ENCODE measurements at regions not wholly inside any gene's neighbourhood (a gene's known extent, or its start where the extent isn't known, plus 50 kb on each side); places are given as distances from the start of the nearest gene placed in this dataset.

GRCh38 chr13:59513686-59514085 is 650.0 kb downstream of the DIAPH3 start:
- no peak overlapping the region for H3K9ac ChIP-seq (ENCODE audit: low read depth, low read length)
- H3K9me3 ChIP-seq (ENCODE audit: insufficient read depth, low read depth, low read length), result no peaks in the 10 kb centered on the region
- H3K4me1 ChIP-seq (ENCODE audit: insufficient read depth, low read length), result no peaks in the 10 kb centered on the region
- no peaks in the 10 kb centered on the region for H3K27me3 ChIP-seq (ENCODE audit: insufficient read depth, low read length)
- H3K36me3 ChIP-seq (ENCODE audit: insufficient read depth, low read length), result no peaks in the 10 kb centered on the region
- H3K4me3 ChIP-seq (ENCODE audit: low read length), result no peak overlapping the region
- 82% methylated on average over 1 of the region's 1 CpG for WGBS
- no peak overlapping the region for H3K27ac ChIP-seq (ENCODE audit: low read depth, low read length)

GRCh38 chr13:59514316-59514715 is 649.4 kb downstream of the DIAPH3 start:
- no peaks in the 10 kb centered on the region for H3K36me3 ChIP-seq (ENCODE audit: insufficient read depth, low read length)
- H3K9ac ChIP-seq (ENCODE audit: low read depth, low read length), result no peak overlapping the region
- 99% methylated on average over 5 of the region's 5 CpGs for WGBS
- no peaks in the 10 kb centered on the region for H3K9me3 ChIP-seq (ENCODE audit: insufficient read depth, low read depth, low read length)
- H3K27ac ChIP-seq (ENCODE audit: low read depth, low read length), result no peak overlapping the region
- H3K27me3 ChIP-seq (ENCODE audit: insufficient read depth, low read length), result no peaks in the 10 kb centered on the region
- H3K4me1 ChIP-seq (ENCODE audit: insufficient read depth, low read length), result no peaks in the 10 kb centered on the region
- no peak overlapping the region for H3K4me3 ChIP-seq (ENCODE audit: low read length)

GRCh38 chr13:59519819-59520218 is 643.9 kb downstream of the DIAPH3 start:
- H3K27ac ChIP-seq (ENCODE audit: low read depth, low read length), result no peak overlapping the region
- H3K4me3 ChIP-seq (ENCODE audit: low read length), result no peak overlapping the region
- no peaks in the 10 kb centered on the region for H3K9me3 ChIP-seq (ENCODE audit: insufficient read depth, low read depth, low read length)
- H3K9ac ChIP-seq (ENCODE audit: low read depth, low read length), result no peak overlapping the region
- H3K4me1 ChIP-seq (ENCODE audit: insufficient read depth, low read length), result no peaks in the 10 kb centered on the region
- no peaks in the 10 kb centered on the region for H3K27me3 ChIP-seq (ENCODE audit: insufficient read depth, low read length)
- WGBS, result 95% methylated on average over 2 of the region's 2 CpGs
- no peaks in the 10 kb centered on the region for H3K36me3 ChIP-seq (ENCODE audit: insufficient read depth, low read length)

DNA sequence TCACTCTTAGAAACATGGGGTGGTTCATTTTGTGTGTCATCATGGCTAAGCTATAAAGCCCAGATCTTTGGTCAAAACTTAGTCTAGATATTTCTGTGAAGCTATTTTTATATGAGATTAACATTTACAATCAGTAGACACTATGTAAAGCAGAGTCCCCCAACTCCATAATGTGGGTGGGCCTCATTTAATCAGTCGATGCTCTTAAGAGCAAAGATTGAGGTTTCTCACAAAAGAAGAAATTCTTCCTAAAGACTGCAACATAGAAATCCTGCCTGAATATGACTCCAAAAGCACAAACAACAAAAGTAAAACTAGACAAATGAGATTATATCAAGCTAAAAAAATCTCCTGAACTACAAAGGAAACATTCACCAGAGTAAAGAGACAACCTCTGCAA is 642.2 kb downstream of the DIAPH3 start:
- no peaks in the 10 kb centered on the region for H3K27me3 ChIP-seq (ENCODE audit: insufficient read depth, low read length)
- no peak overlapping the region for H3K9ac ChIP-seq (ENCODE audit: low read depth, low read length)
- H3K27ac ChIP-seq (ENCODE audit: low read depth, low read length), result no peak overlapping the region
- 100% methylated on average over 1 of the region's 1 CpG for WGBS
- H3K4me1 ChIP-seq (ENCODE audit: insufficient read depth, low read length), result no peaks in the 10 kb centered on the region
- H3K9me3 ChIP-seq (ENCODE audit: insufficient read depth, low read depth, low read length), result no peaks in the 10 kb centered on the region
- no peaks in the 10 kb centered on the region for H3K36me3 ChIP-seq (ENCODE audit: insufficient read depth, low read length)
- no peak overlapping the region for H3K4me3 ChIP-seq (ENCODE audit: low read length)

- Histone ChIP-seq H3K27ac (ENCODE audit: low read depth, low read length) (no peak overlapping the region), H3K27me3 (ENCODE audit: insufficient read depth, low read length) (no peaks in the 10 kb centered on the region), H3K4me1 (ENCODE audit: insufficient read depth, low read length) (no peaks in the 10 kb centered on the region), H3K9me3 (ENCODE audit: insufficient read depth, low read depth, low read length) (no peaks in the 10 kb centered on the region), H3K4me3 (ENCODE audit: low read length) (no peak overlapping the region), H3K36me3 (ENCODE audit: insufficient read depth, low read length) (no peaks in the 10 kb centered on the region), H3K9ac (ENCODE audit: low read depth, low read length) (no peak overlapping the region)
These were observed 641.1 kb downstream of the DIAPH3 start for GRCh38 chr13:59522652-59523051.

DNA sequence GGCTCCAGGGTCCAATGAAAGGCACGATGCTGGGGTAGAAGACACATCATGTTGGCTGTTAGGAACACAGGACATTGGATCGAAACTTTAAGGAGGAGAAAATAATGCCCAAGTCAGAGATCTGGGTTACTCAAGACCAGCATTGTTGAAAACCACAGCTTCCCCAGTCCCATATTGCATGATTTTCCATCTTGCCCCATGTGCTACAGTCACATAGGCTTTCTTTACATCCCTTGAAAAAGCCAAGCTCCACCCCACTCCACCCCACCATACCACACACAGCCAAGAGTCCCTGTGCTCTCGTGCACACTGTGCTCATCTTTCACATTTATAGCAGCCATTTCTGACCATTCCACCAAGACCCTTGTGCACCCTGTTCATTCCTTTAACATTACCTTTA is 636.2 kb downstream of the DIAPH3 start:
- Histone ChIP-seq H3K4me3 (ENCODE audit: low read length) (no peak overlapping the region), H3K27ac (ENCODE audit: low read depth, low read length) (no peak overlapping the region), H3K9ac (ENCODE audit: low read depth, low read length) (no peak overlapping the region), H3K9me3 (ENCODE audit: insufficient read depth, low read depth, low read length) (no peaks in the 10 kb centered on the region), H3K27me3 (ENCODE audit: insufficient read depth, low read length) (no peaks in the 10 kb centered on the region), H3K4me1 (ENCODE audit: insufficient read depth, low read length) (peaks cover 17% of the 10 kb centered on the region), H3K36me3 (ENCODE audit: insufficient read depth, low read length) (no peaks in the 10 kb centered on the region)
- WGBS, result 93% methylated on average over 3 of the region's 3 CpGs

DNA sequence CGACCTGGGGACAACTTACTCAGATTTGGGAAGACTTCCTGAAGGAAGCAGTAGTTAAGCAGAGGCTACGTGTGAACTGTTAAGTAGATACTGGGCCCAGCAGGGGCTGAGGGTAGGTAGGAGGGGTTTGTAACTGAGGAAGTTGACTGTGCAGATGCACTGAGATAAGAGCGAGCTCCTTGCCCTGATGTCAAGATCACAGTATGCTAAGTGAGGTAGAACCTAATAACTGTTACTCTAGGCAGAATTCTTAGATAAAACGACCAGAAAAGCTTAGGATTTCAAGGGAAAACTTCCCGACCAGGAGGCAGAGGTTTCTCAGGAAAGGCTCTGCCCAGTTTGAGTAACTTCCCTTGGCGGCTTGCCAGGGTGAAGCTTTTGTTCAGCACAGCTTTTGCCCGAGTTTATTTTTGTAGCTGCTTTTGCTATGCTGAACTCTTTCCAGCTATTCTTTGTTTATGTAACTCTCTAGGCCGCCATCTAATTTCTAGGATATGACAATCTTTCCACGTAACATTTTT is 632.1 kb downstream of the DIAPH3 start:
- H3K27ac ChIP-seq (ENCODE audit: low read depth, low read length), result no peak overlapping the region; the same call in 1 of the 2 replicates
- no peak overlapping the region; the same call in 1 of the 2 replicates for H3K4me3 ChIP-seq (ENCODE audit: low read length)
- H3K4me1 ChIP-seq (ENCODE audit: insufficient read depth, low read length), result peaks cover 36% of the 10 kb centered on the region
- H3K36me3 ChIP-seq (ENCODE audit: insufficient read depth, low read length), result no peaks in the 10 kb centered on the region
- peak overlapping the region; percentile 18; the same call in 1 of the 2 replicates for H3K9ac ChIP-seq (ENCODE audit: low read depth, low read length)
- no peaks in the 10 kb centered on the region for H3K27me3 ChIP-seq (ENCODE audit: insufficient read depth, low read length)
- 24% methylated on average over 9 of the region's 9 CpGs for WGBS
- no peaks in the 10 kb centered on the region for H3K9me3 ChIP-seq (ENCODE audit: insufficient read depth, low read depth, low read length)

DNA sequence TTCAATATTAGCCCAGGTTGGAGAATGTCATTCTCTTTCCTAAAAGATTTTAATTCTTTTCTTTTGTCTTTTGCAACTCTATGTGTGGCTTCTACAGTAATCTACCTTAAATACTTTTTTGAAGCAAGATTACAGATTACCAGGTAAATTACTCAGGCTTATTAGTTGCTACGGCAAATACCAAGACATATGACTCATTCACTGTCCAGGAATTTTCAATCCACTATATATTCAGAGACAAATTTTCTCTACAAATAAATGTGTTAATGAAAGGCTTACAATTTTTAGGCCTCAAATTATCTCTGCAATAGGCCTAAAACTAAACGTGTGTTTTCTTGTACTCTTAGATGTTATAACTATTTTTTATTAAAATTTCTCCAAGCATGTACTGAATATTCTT is 631.3 kb downstream of the DIAPH3 start:
- H3K4me3 ChIP-seq (ENCODE audit: low read length), result no peak overlapping the region
- no peaks in the 10 kb centered on the region for H3K27me3 ChIP-seq (ENCODE audit: insufficient read depth, low read length)
- no peaks in the 10 kb centered on the region for H3K9me3 ChIP-seq (ENCODE audit: insufficient read depth, low read depth, low read length)
- H3K36me3 ChIP-seq (ENCODE audit: insufficient read depth, low read length), result no peaks in the 10 kb centered on the region
- WGBS, result 100% methylated on average over 1 of the region's 2 CpGs
- H3K4me1 ChIP-seq (ENCODE audit: insufficient read depth, low read length), result peaks cover 36% of the 10 kb centered on the region
- H3K9ac ChIP-seq (ENCODE audit: low read depth, low read length), result no peak overlapping the region
- H3K27ac ChIP-seq (ENCODE audit: low read depth, low read length), result no peak overlapping the region; the same call in 1 of the 2 replicates

DNA sequence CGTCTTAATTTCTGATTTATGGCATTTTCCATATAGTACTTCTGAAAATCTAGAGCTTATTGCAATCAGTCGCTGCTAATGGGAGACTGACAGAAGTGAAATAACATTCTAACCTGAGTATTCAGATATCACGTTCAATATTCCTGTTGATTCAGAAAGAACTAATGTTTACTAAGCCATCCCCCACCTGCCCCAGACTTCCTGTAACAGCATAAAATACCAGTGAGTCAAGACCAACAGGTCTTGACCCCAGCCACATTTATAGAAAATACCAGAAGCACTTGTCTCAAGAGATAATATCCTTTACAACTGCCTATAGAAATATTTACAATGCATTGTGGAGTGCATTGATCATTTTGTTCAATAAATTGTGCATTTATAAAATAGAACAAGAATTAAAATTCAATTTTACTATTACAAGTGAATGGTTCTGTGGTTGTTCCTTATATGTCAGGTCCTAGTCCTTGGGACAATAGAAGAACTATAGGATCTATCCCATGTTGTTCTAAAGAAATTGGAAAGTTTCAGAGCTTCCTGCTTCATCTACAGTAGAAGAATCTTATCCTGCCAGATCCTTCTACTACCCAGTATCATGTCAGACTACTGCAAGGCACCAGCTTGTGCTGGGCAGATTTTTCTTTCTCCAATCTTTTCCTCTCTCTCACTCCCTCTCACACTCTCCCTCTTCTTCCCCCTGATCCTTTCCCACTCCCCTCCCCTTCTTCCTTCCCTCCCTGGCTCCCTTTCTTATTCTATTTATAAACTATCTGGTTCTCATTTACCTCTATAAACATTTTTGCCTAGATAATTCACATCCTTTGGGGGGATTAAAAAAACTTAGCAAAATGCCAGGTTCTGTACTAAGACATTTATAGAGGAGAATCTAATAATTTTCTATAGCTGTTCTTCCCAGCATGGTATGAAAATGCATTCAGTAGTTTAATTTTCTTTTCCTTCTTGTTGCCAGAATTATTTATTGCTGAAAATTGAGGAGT is 629.9 kb downstream of the DIAPH3 start:
- no peaks in the 10 kb centered on the region for H3K36me3 ChIP-seq (ENCODE audit: insufficient read depth, low read length)
- no peak overlapping the region for H3K27ac ChIP-seq (ENCODE audit: low read depth, low read length)
- H3K9ac ChIP-seq (ENCODE audit: low read depth, low read length), result no peak overlapping the region
- H3K9me3 ChIP-seq (ENCODE audit: insufficient read depth, low read depth, low read length), result no peaks in the 10 kb centered on the region
- 85% methylated on average over 3 of the region's 3 CpGs for WGBS
- H3K27me3 ChIP-seq (ENCODE audit: insufficient read depth, low read length), result no peaks in the 10 kb centered on the region
- H3K4me1 ChIP-seq (ENCODE audit: insufficient read depth, low read length), result peaks cover 36% of the 10 kb centered on the region
- H3K4me3 ChIP-seq (ENCODE audit: low read length), result no peak overlapping the region

DNA sequence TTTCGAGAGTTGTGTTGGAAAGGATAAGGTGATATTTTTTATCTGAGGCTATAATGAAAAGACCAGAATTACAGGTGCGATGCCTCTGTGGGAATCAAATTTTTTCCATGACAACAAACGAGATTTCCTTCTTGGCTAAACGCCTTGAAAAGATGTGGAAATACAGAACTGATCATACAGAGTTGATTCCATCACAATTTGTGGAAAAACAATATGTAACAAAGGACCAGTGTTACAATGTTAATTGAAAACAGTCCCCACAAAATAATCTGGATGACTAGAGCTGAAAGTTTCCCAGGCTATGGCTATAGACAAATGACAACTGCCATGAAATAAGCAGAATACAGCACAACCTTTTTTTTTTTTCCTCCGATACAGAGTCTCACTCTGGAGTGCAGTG is 628.9 kb downstream of the DIAPH3 start:
- Histone ChIP-seq H3K4me1 (ENCODE audit: insufficient read depth, low read length) (peaks cover 36% of the 10 kb centered on the region), H3K27me3 (ENCODE audit: insufficient read depth, low read length) (no peaks in the 10 kb centered on the region), H3K36me3 (ENCODE audit: insufficient read depth, low read length) (no peaks in the 10 kb centered on the region), H3K9me3 (ENCODE audit: insufficient read depth, low read depth, low read length) (no peaks in the 10 kb centered on the region), H3K27ac (ENCODE audit: low read depth, low read length) (no peak overlapping the region), H3K4me3 (ENCODE audit: low read length) (no peak overlapping the region), H3K9ac (ENCODE audit: low read depth, low read length) (no peak overlapping the region)
- WGBS, result 89% methylated on average over 5 of the region's 5 CpGs

DNA sequence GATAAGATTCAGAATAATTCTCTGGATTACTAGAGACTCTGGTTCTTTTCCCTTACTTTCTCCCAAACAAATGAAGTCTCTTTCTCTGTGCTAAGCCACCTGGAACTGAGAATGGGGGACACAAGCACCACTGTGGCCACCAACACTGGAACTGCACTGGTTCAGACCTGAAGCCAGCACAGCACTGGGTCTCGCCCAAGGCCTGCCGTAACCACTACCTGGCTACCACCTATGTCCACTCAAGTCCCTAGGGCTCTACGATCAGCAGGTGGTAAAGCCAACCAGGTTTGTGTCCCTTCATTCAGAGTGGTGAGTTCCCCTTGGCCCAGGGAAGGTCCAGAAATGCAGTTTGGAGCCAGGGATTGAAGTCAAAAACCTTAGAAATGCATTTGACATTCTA is 626.2 kb downstream of the DIAPH3 start:
- Histone ChIP-seq H3K4me3 (ENCODE audit: low read length) (no peak overlapping the region), H3K27me3 (ENCODE audit: insufficient read depth, low read length) (no peaks in the 10 kb centered on the region), H3K9ac (ENCODE audit: low read depth, low read length) (no peak overlapping the region), H3K9me3 (ENCODE audit: insufficient read depth, low read depth, low read length) (no peaks in the 10 kb centered on the region), H3K4me1 (ENCODE audit: insufficient read depth, low read length) (peaks cover 27% of the 10 kb centered on the region), H3K36me3 (ENCODE audit: insufficient read depth, low read length) (no peaks in the 10 kb centered on the region), H3K27ac (ENCODE audit: low read depth, low read length) (no peak overlapping the region)
- 94% methylated on average over 3 of the region's 3 CpGs for whole genome bisulfite sequencing
